GM20431 (cell line): ENCODE measurements at regions not wholly inside any gene's neighbourhood (a gene's known extent, or its start where the extent isn't known, plus 50 kb on each side); places are given as distances from the start of the nearest gene placed in this dataset.

ENCODE experiments used
- in situ Hi-C: fragments of 300-500 bp; cut with MseI, MboI; formaldehyde crosslinking; loops from one replicate; pipeline ENCODE4 v1.15.0; 2020; ENCODE audit warnings: low sequenced_read_pairs; ENCODE audit not compliant: unreplicated experiment

DNA sequence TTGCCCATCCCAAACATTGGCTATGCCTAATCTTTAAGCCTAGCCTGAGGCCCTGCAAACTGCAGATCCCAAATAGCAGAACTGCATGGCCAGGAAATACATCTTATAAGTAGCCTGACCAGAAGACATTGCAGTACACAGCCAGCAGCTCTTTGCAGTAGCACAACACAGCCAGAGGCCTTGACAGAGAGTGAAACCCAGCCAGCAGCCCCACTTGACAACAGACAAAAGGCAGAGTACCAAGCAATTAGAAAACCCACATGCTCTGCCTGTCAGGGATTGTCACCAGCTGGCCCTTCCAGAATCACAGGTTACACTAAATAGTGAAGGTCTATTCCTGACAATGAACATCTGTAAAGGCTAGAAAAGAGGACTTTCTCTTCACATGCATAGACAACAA is 242.8 kb upstream of the TMEM72 start:
- in situ Hi-C loops: no loop called here

DNA sequence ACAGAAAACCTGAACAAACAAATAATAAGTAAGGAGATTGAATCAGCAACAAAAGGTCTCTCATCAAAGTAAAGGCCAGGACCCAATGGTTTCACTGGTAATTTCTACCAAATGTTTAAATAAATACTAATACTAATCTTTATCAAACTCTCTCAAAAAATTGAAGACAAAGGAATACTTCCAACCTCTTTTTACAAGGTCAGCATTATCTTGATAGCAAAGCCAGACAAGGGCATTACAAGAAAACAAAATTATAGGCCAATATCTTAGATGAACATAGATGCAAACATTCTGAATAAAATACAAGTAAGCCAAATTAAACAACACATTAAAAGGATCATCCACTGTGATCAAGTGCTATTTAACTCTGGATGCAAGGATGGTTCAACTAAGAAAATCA is 239.8 kb upstream of the TMEM72 start:
- in situ Hi-C loops: no loop called here

DNA sequence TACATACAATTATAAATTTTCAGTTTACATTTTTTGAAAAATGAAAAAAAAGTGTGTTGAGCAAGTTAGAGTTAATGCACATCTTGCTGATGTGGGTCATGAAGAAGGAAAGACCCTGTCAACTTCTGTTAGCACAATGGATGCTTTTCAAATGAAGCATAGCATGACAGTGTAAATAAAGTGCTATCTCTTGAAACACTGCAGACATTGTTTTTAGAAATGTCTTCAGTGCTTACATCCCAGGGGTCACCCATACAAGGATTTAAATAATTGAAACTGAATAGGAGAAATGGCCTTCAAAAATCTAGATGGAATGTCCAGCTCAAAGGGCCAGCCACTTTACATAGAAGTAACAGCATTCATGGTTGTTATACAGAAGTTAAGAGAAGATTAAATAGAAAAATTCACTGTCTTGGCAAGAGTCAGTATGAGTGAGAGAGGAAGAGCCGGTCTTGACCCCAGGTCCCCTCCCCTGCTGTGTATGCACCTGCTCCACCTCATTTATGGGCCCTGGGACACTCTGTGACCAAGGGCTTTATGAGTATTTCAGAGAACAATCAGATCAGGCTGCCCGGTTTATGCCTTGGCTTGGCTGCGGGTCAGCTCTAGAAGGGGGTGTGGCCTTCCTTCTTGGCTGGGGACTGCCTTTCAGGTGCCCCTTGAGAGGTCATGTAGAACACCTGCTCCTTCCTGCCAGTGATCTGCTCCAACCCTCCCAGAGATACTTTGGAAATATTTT is 237.7 kb upstream of the TMEM72 start:
- in situ Hi-C loops: no loop called here

DNA sequence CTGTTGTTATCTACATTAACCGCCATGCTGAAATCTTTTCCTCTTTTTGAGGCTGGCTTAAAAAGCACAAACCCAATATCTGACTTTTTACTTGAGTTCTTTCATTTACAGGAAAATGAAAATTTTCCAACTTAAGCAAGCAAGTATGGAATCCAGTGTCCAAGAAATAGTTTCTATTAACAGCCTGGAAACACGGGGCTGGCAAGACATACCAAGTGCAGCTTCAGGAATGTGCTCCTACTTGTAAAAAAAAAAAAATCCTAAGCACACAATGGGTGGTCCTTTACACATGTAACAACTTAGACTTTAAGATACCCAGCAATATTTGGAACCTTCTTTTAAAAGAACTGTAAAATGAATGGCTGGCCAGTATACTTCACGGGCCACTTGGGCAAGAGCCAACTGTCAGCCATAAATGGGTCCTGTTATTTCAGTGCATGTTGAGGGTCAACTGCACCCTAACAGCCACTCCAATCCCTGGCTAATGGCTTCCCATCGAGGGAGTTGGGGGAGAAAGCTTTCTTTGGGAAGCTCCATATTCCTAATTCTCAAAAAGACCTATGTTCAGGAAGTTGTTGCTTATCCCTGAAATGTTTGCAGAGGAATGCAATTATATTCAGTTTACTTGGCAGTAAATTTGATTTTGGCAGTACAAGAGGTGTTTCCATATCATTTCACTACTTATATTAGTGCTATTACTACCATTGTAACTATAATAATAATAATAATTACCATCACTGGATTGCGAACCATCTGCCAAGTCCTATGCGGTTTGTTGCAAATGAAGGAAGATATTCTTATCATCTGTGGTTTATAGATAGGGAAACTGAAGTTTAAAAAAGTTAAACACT is 236.4 kb upstream of the TMEM72 start:
- in situ Hi-C loops: no loop called here

DNA sequence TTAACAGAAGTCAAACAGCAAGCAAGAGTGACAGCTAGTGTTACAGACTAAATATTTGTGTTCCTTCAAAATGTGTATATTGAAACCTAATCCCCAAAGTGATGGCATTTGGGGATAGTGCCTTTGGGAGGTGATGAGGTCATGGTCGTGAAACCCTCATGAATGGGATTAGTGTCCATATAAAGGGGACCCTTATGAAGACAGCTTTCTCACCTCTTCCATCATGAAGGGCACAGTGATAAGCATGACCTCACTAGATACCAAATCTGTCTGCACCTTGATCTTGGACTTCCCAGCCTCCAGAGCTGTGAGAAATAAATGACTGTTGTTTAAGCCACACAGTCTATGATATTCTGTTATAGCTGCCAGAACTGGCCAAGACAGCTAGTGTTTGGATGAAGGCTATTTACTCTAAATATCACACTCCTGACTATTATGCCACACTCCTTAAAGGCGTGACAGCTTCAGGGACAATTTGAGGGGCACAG is 235.7 kb upstream of the TMEM72 start:
- in situ Hi-C loops: no loop called here

DNA sequence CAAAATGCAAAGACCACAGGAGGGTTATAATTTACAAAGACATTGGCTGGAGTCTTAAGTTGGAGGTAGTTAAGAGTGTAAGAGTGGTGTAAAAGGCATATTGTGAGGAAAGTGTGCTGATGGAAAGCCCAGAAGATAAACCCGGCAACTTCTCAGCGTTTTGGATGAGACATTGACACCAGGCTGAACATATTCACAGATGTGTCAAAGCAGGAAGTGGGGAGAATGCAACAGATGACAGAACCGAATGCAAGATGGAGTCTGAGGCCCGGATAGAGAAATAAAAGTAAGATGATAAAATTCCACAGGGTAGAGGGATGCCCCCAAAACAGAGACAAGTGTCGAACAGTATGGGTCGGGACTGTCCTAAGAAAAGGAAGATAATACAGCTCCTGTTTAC is 230.4 kb upstream of the TMEM72 start:
- in situ Hi-C loops: no loop called here

DNA sequence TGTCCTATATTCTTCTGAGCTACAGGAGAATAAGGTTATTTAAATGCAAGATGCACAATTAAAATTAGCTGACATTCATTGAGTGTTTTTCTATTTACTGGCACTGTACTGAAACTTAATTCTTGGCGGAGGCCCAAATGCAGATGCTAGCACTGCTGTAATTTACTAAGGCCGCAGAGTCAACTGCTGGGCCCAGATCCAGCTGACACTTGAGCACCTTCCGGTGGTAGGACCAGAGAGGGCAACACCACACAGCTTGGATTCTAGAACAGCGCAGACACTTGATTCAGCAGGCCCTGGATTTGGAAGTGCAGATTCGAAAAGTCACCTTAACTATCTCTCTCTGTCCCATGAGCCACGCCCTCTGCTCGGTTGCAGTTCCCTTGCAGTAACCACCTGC is 228.6 kb upstream of the TMEM72 start:
- in situ Hi-C loops: no loop called here

DNA sequence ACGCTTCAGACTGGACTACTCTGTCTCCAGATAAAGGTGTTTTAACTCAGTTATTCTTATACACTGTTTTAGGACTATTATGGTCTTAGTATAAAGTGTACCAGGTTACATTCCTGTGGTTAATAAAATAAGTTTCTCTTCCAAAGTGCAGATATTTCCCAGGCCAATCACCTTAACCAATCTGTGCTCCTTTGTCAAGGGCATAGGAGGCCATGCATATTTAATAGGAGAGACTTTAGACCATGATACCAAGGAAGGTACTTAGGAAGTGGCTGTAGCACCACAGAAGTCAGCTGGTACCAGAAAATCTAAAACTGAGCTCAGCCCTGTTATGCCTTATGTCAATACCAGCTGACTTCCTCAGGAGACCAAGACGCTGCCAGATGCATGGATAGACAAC is 226.5 kb upstream of the TMEM72 start:
- in situ Hi-C loops: no loop called here

DNA sequence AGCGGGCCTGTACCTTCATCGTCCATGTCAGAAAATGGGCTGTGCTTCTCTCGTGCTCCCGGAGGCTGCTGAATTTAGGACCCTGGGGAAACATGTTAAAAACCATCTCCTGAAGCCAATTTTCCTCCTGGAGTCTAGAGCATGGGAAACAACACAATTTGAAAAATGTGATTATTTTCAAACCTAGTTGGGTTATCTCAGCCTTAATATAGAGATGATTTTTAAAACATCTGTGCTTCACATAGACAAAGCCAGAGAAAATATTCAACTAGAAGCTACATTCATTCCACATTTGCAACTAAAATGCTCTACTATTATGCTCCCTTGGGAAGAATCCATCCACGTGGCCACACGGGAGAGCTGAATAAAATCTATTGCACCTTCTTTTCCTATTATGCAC is 225.9 kb upstream of the TMEM72 start:
- in situ Hi-C loops: no loop called here

DNA sequence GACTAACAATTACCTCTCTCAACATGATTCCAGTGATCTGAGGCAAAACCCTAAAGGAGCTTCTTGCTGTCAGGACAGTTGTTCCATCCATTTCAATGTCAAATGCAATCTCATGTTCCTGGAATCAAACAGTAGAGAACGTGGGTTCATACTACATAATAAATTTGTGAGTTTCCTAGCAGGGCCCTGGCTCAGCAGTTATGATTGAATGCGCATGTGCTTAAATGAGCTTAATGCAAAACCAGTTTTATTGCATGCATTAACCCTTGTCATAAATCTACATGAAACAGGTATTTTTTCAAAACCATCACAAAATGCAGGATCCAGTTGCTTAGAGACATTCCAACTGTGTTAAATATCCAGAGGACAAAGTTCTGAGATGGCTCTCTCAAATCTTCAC is 225.4 kb upstream of the TMEM72 start:
- in situ Hi-C loops: no loop called here

DNA sequence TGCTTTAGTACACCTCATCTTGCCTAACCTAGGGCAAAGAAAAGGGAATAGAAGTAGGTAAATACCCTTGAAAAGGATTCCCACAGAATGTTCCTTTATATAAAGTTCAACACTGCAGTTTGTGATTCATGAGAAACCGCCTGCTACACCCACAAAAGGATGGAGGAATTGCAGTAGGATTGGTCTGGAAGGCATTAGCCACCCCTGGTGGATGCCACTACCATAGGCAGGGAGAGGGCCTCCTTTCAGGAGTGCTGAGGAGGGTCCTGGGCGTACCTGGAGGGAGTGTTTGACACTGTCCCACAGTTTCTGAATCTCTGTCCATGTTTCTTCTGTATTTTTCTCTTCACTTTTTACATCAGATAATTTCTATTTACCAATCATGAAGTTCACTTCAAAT is 221.8 kb upstream of the TMEM72 start:
- in situ Hi-C loops: no loop called here

DNA sequence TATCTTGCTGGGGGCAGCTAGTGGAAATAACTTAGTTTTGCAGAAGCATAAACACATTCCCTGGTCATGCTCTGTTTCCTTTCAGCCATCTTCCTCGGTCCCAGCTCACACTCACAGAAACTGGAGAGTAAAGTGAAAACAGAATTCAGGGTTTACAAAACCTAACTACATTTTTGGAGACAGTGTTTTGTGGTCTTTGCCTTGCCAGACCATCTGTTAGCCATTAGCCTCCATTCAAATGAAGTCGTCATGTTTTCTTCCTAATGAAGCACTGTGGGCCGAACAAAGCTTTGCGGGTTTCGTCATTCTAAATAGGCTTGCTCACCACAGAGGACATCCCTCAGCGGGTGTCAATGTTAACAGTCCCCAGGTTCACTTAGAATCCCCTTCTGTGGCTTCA is 214.6 kb upstream of the TMEM72 start:
- in situ Hi-C loops: no loop called here

DNA sequence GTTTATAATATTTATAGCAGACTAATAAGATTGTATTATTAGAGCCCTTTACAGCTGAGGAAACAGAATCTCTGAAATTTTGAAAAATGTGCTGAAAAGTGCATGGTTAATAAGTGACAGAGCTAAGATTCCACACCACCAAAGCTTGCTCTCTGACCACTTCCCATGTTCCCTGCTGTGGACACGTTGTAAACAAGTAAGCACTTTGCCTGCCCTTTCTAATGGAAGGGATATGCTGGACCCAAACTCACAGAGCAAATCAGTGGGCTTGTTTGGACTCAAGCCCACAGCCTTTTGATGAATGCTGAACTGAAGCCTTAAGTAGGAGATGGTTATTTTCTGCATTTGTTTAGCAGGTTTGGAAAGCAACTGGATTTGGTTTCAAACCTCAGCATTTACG is 214.0 kb upstream of the TMEM72 start:
- in situ Hi-C loops: no loop called here

DNA sequence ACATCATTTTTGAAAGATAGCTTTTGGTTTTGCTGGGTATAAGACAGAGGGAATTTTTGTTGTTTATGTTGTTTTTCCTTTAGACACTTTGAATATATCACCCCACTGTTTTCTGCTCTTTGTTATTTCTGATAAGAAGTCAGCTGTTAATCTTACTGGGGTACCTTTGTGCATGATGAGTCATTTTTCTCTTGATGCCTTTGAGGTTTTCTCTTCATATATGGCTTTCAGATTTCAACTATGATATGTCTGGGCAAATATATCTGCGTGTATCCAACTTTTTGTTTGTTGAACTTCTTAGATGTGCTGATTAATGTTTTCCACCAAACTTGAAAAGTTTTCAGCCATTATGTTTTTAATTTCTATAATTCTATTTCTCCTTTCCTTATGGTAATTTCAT is 208.6 kb upstream of the TMEM72 start:
- in situ Hi-C loops: no loop called here

DNA sequence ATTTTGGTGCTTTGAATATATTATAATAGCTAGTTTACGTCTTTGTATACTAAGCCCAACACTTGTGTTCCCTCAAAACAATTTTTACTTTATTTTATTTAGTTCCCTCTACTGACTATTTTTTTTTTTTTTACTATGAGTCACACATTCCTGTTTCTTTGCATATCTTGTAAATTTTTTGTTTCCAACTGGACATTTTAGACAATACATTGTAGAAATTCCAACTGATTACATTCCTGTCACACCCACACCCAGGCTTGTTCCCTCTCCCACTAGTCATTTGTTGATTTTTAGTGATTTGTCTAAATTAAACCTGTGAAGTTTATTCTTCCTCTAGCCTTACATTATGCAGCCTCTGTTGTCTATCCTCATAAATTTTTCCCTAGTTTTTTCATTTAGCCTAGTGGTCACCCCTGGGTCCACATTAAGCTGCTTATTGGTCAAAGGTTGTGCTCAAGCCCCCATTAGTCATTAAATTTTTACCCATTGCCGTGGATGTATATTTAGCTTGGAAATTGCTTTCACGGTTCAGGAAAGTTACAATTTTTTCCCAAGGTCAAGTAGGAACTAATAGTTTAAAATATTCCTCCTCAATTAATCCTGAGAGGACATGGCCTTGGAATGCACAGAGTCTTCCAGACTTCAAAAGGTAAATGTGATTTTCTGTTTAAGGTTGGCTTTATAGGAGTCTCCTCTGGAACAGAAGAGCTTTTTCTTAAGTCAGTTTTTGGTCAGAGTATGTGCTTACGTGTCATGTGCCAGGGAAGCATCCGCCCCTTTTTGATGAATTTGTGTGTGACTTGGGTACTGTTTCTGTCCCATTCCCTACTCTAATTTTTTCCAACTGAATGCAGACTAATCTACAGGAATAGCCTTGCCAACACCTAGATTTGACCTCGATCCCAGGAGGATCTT is 207.6 kb upstream of the TMEM72 start:
- in situ Hi-C loops: no loop called here

DNA sequence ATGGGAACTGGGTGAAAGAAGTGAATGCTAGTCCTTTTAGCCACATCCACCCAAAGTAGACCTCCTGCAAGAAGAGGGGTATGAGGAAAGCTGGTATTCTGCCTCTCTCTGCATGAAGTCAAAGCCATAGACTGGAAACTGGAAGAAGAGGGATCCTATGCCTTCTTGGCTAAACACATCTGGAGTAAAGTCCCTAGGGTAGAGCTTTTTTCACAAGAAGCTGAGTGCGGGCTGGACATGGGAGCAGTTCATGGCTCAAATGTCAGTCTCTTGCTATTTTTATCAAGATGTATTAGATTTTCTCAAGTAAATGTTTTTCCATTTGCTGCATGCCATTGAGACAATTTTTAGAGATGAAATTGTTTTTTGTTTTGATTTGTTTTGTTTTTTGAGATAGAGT is 206.5 kb upstream of the TMEM72 start:
- in situ Hi-C loops: no loop called here

DNA sequence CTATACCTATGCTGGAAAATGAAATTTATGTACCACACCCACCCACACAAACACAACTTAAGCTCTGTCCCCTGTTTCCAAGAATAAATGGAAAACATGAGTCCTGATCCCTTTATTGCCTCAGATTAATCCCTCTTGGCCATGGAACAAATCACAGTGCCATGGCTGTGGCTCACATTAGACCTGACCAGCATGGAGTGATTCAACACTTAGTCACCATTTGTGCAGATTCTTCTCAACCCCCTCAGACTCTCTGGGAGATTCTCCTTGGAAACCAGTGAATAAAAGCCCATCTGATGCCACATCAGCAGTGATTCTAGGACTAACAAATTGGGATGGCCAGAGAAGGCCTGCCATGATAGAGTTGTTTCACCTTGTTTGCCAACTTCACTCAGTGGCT is 204.4 kb upstream of the TMEM72 start:
- in situ Hi-C loops: no loop called here

DNA sequence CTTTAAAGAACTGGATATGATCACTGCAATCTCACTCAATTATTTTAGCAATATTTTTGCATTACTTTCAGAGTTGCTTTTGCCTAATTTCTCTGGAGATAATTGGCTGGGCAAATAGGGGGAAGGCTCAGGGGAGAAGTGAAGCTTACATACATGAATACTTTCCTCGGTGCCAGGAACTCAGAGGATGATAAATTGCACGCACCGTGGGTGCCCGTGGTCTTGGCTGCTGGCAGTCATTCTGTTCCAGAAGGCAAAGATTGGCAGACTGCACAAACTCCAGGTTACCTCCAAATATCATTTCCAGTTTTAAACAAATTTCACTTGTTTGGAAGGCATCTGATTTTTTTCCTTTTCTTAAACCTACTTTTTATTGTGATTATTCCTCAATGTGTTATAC is 197.8 kb upstream of the TMEM72 start:
- in situ Hi-C loops: no loop called here

DNA sequence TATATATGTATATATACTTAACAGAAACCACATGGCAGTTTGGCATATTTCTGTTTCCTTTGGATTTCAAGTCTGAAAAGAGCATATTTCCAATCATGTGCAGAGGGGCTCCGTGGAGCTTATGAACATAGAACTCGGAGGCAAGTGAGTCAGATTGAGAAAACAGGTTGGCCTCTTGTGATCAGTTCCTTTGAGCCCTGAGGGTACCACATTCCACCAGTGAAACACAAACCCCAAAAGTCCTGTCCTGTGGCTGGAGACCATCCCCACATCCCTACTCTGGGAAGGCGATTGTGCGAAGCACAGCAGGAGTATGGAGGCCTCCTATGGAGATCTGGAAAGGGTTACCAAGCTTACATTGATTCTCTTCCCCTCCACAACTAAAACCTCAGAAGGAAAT is 196.7 kb upstream of the TMEM72 start:
- in situ Hi-C loops: no loop called here

DNA sequence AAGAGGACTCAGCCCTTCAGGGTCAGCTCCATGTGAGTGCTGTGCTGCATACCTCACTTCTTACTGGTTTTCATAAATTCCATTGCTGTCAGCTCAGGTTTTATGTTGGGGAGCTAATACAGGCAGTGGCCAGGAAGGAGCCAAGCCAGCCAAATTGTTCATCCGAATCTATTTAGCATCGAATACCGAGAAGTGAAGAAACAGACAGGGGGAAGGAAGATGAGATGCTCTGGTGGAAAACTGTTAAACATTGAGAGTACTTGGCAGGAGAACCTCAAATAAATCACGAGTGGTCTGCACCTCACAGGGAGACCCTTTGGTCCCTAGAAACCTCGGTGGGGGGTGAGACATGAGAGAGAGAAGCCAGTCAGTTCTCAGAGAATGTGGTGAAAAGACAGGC is 196.0 kb upstream of the TMEM72 start:
- in situ Hi-C loops: no loop called here
